Left lung (tissue), 4 donors: ENCODE measurements at regions not wholly inside any gene's neighbourhood (a gene's known extent, or its start where the extent isn't known, plus 50 kb on each side); places are given as distances from the start of the nearest gene placed in this dataset.

Experiments
- ATAC-seq: fragments of 200-7000 bp; cut with Tn5 transposase; one replicate; pipeline ENCODE4 v1.9.1; 2020; ENCODE audit warnings: moderate library complexity
- DNase-seq, 4 donors: peaks; one replicate each; pipeline ENCODE4 v3.0.0-alpha.2; 2013 to 2020
- H3K27ac ChIP-seq, 2 donors: fragments of 200-600 bp; sonication (generic) in 1 of 2; one replicate each; pipeline versions ENCODE4 v1.5.0 to v1.8.0; 2020 to 2021
- H3K27me3 ChIP-seq, 2 donors: fragments of 200-600 bp; sonication (generic) in 1 of 2; one replicate each; pipeline versions ENCODE4 v1.5.0 to v1.8.0; 2020 to 2021
- H3K36me3 ChIP-seq, 2 donors: fragments of 200-600 bp; sonication (generic) in 1 of 2; one replicate each; pipeline versions ENCODE4 v1.5.0 to v1.8.0; 2020 to 2021
- H3K4me1 ChIP-seq, 2 donors: fragments of 200-600 bp; one replicate each; pipeline ENCODE4 v1.8.0; 2021
- H3K4me3 ChIP-seq, 2 donors: fragments of 200-600 bp; sonication (generic) in 1 of 2; one replicate each; pipeline versions ENCODE4 v1.5.0 to v1.8.0; 2020 to 2021; ENCODE audit warnings: mild to moderate bottlenecking in 1 of 2
- H3K9me3 ChIP-seq, 2 donors: fragments of 200-600 bp; sonication (generic) in 1 of 2; one replicate each; pipeline versions ENCODE4 v1.5.0 to v1.8.0; 2020 to 2021
- CTCF ChIP-seq, 2 donors: fragments of 200-600 bp; sonication (generic) in 1 of 2; IDR thresholded peaks; one replicate each; pipeline versions ENCODE4 v1.5.0 to v1.8.0; 2021; ENCODE audit warnings: antibody characterized with exemption in 2 of 2
- intact Hi-C, 2 donors: fragments of 100-400 bp; cut with DNase I; formaldehyde crosslinking; loops; one replicate each; pipeline versions ENCODE4 v1.11.2 to v1.14.2; 2022
- donor health status: DM: no; HTN: yes; CAD: no.
- donor health status: DM: no; HTN: no; CAD: no.

GRCh38 chr5:105430516-105430915, 1867.9 kb upstream of the NUDT12 start:
- ATAC-seq: no peak
- no peak for TF ChIP-seq CTCF (IDR thresholded peaks at IDR 0.05)

GRCh38 chr5:105428451-105429380, 1866.1 kb upstream of the NUDT12 start:
- ATAC-seq (no peak), DNase-seq (no peak)
- Histone ChIP-seq H3K27ac (no peak overlapping the region), H3K36me3 (no peaks in the 10 kb centered on the region), H3K27me3 (no peaks in the 10 kb centered on the region), H3K4me3 (no peak overlapping the region), H3K9me3 (no peaks in the 10 kb centered on the region), H3K4me1 (no peaks in the 10 kb centered on the region)
- no peak for TF ChIP-seq CTCF (IDR thresholded peaks at IDR 0.05)
- intact Hi-C loops: no loop called here

More at GRCh38 chr5:105430516-105430915, 1867.9 kb upstream of the NUDT12 start:
- Histone ChIP-seq H3K27ac (no peak overlapping the region), H3K27me3 (no peaks in the 10 kb centered on the region), H3K36me3 (no peaks in the 10 kb centered on the region), H3K9me3 (no peaks in the 10 kb centered on the region), H3K4me1 (no peaks in the 10 kb centered on the region), H3K4me3 (no peak overlapping the region)
- intact Hi-C loops: no loop called here
- no peak for DNase-seq

- Histone ChIP-seq H3K27me3 (no peaks in the 10 kb centered on the region), H3K4me1 (no peaks in the 10 kb centered on the region), H3K36me3 (no peaks in the 10 kb centered on the region), H3K27ac (no peak overlapping the region), H3K4me3 (no peak overlapping the region), H3K9me3 (peaks cover 0 to 32% of the 10 kb centered on the region in 2 donors)
- intact Hi-C loops: no loop called here
- ATAC-seq: no peak
- no peak for TF ChIP-seq CTCF (IDR thresholded peaks at IDR 0.05)
- DNase-seq: no peak
These were observed 1851.5 kb upstream of the NUDT12 start for GRCh38 chr5:105414067-105414466.

- no peaks in the 10 kb centered on the region for H3K4me1 ChIP-seq
- no peak overlapping the region for H3K4me3 ChIP-seq
- intact Hi-C loops: no loop called here
These were observed 1850.9 kb upstream of the NUDT12 start for GRCh38 chr5:105413406-105413990.

More at GRCh38 chr5:105413406-105413990, 1850.9 kb upstream of the NUDT12 start:
- H3K36me3 ChIP-seq: no peaks in the 10 kb centered on the region
- H3K27ac ChIP-seq: no peak overlapping the region
- DNase-seq (peak in 1 of 4 donors; percentile 8), ATAC-seq (no peak)
- peaks cover 0 to 27% of the 10 kb centered on the region in 2 donors for H3K9me3 ChIP-seq
- TF ChIP-seq CTCF (IDR thresholded peaks at IDR 0.05): no peak
- H3K27me3 ChIP-seq: no peaks in the 10 kb centered on the region
